Activated T-cell treated with anti-CD3 and anti-CD28 coated beads, Interleukin-2, amount 50 U/mL, for 72 hours (primary cell): ENCODE measurements at regions not wholly inside any gene's neighbourhood (a gene's known extent, or its start where the extent isn't known, plus 50 kb on each side); places are given as distances from the start of the nearest gene placed in this dataset.

ENCODE experiments used
- ATAC-seq, 2 donors: fragments of 150-1000 bp; cut with Tn5 transposase; replicated peaks in 1 of 2; 2 replicates each; pipeline ENCODE4 v1.10.0; 2021; ENCODE audit warnings: moderate library complexity in 2 of 2, mild to moderate bottlenecking in 1 of 2
- DNase-seq, 2 donors: peaks; one replicate each; pipeline ENCODE4 v3.0.0; 2021 to 2022; ENCODE audit warnings: mixed read lengths in 1 of 2
- H3K27ac Mint-ChIP-seq: one replicate; pipeline ENCODE4 v1.8.0; 2022; ENCODE audit warnings: mild to moderate bottlenecking, moderate library complexity, mixed read lengths
- H3K27me3 Mint-ChIP-seq: one replicate; pipeline ENCODE4 v1.8.0; 2022; ENCODE audit warnings: low read depth, mixed read lengths
- H3K36me3 Mint-ChIP-seq, 2 donors: one replicate each; pipeline ENCODE4 v1.8.0; 2022; ENCODE audit warnings: mixed read lengths in 2 of 2, mild to moderate bottlenecking in 1 of 2; ENCODE audit not compliant: insufficient read depth in 2 of 2
- H3K4me1 Mint-ChIP-seq: one replicate; pipeline ENCODE4 v1.8.0; 2022; ENCODE audit warnings: low read depth, mixed read lengths
- H3K4me3 Mint-ChIP-seq, 2 donors: one replicate each; pipeline ENCODE4 v1.8.0; 2022; ENCODE audit warnings: mild to moderate bottlenecking in 2 of 2, mixed read lengths in 2 of 2, moderate library complexity in 2 of 2
- H3K9me3 Mint-ChIP-seq, 2 donors: one replicate each; pipeline ENCODE4 v1.8.0; 2022; ENCODE audit warnings: mixed read lengths in 2 of 2

GRCh38 chr22:46076651-46077339 lies 73.5 kb upstream of the PPARA start:
- Mint-ChIP-seq H3K27me3 (no peaks in the 10 kb centered on the region), H3K4me3 (no peak overlapping the region), H3K27ac (no peak overlapping the region), H3K9me3 (no peaks in the 10 kb centered on the region), H3K36me3 (peaks cover 1 to 2% of the 10 kb centered on the region in 2 donors), H3K4me1 (peaks cover 22% of the 10 kb centered on the region)
- no peak for ATAC-seq
- DNase-seq = no peak

GRCh38 chr22:46077669-46078099 lies 72.6 kb upstream of the PPARA start:
- H3K9me3 Mint-ChIP-seq = no peaks in the 10 kb centered on the region
- H3K36me3 Mint-ChIP-seq = peaks cover under 1% of the 10 kb centered on the region in 2 donors
- H3K4me1 Mint-ChIP-seq = peaks cover 22% of the 10 kb centered on the region
- no peaks in the 10 kb centered on the region for H3K27me3 Mint-ChIP-seq
- DNase-seq = no peak
- no peak overlapping the region for H3K4me3 Mint-ChIP-seq
- ATAC-seq = no peak
- H3K27ac Mint-ChIP-seq = no peak overlapping the region

DNA sequence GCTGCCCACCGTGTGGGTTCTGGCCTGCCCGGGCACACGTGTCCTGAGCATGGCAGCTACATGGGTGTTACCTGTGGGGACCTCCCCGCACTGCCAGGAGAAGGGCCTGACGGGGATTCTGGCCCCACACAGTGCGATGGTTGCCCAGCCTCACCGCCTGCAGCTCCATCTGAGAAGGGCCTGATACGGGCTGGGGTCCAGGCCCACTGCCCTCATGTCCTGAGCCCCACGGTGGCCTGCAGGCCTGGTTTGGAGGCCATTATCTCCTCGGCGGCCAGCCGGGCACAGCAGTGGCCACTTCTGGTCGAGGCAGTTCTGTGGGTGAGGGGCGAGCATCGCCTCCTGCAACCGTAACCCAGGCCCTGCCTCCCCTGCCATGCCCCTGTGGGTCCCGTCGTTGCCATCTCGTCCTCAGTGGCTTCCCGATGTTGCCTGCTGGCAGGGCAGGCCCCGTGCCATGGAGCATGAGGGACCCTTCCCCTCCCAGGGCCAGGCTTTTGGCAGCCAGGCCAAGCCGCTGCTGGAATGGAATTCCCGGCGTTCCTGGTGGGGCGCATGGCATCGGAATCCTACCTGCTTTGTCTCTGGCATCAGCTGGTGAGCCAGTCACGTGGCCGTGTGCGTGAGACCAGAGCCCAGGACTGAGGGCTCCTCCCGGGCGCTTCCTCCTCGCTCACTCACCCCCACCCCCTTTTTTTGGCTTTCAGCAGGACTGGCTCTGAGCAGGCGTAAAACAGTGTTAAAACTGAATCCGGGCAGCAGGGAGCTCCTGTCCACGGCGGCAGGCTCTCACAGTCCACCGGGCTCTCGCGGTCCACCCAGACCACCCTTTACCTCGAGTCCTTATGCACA lies 71.9 kb upstream of the PPARA start:
- no peak overlapping the region for H3K27ac Mint-ChIP-seq
- DNase-seq = no peak
- ATAC-seq = no peak
- H3K4me3 Mint-ChIP-seq = no peak overlapping the region
- H3K9me3 Mint-ChIP-seq = no peaks in the 10 kb centered on the region
- H3K4me1 Mint-ChIP-seq = peaks cover 16% of the 10 kb centered on the region
- no peaks in the 10 kb centered on the region for H3K27me3 Mint-ChIP-seq
- no peaks in the 10 kb centered on the region for H3K36me3 Mint-ChIP-seq

DNA sequence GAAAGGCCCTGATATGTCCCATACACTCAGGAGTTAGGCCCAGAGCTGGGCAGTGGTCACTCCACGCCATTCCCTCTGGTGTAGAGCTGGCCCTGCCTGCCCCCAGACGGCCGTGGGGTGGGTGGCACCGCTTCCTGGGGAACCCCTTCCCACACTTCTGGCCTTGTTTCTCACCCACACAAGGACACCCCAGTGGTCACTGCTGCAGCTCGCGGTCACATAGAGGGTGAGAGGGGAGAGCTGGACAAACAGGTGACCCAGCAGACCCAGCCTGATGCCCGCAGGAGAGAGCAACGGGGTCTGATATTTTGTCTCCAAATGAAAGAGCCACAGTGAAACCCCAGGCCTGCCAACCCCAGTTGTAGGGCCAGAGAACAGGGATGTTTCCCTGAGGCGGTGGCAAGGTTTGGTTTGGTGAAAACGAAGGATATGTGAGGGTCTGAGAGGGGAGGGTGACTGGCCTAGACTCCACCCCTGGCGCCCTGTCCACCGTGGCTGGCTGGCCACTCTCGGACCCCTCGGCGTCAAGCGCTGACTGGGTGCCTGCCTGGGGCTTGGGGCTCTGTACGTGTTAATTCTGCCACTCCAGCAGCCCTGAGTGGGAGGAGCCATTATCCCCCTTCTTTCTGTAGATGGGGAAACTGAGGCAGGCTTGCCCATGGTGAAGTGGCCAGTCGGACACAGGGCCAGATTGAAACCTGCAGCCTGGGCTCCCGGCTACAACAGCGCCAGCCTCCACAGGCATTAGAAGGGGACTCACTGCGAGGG lies 71.0 kb upstream of the PPARA start:
- Mint-ChIP-seq H3K27ac (no peak overlapping the region), H3K4me3 (no peak overlapping the region), H3K36me3 (no peaks in the 10 kb centered on the region), H3K4me1 (peaks cover 9% of the 10 kb centered on the region), H3K9me3 (no peaks in the 10 kb centered on the region), H3K27me3 (no peaks in the 10 kb centered on the region)
- ATAC-seq (no peak), DNase-seq (no peak)

GRCh38 chr22:46079861-46080821 lies 70.2 kb upstream of the PPARA start:
- Mint-ChIP-seq H3K27ac (no peak overlapping the region), H3K27me3 (no peaks in the 10 kb centered on the region), H3K4me1 (peaks cover 8% of the 10 kb centered on the region), H3K36me3 (no peaks in the 10 kb centered on the region), H3K4me3 (no peak overlapping the region), H3K9me3 (no peaks in the 10 kb centered on the region)
- ATAC-seq (no peak), DNase-seq (no peak)

GRCh38 chr22:46081036-46081830 lies 69.1 kb upstream of the PPARA start:
- Mint-ChIP-seq H3K9me3 (no peaks in the 10 kb centered on the region), H3K27me3 (no peaks in the 10 kb centered on the region), H3K4me3 (no peak overlapping the region), H3K36me3 (no peaks in the 10 kb centered on the region), H3K4me1 (peaks cover 8% of the 10 kb centered on the region), H3K27ac (no peak overlapping the region)
- DNase-seq (no peak), ATAC-seq (no peak)

GRCh38 chr22:46081831-46082210 lies 68.5 kb upstream of the PPARA start:
- ATAC-seq (no peak), DNase-seq (no peak)
- Mint-ChIP-seq H3K9me3 (no peaks in the 10 kb centered on the region), H3K36me3 (no peaks in the 10 kb centered on the region), H3K27me3 (no peaks in the 10 kb centered on the region), H3K27ac (no peak overlapping the region), H3K4me3 (no peak overlapping the region), H3K4me1 (peaks cover 8% of the 10 kb centered on the region)

- Mint-ChIP-seq H3K27ac (no peak overlapping the region), H3K27me3 (no peaks in the 10 kb centered on the region)
- no peak for DNase-seq
Observed at GRCh38 chr22:46082633-46083032, 67.7 kb upstream of the PPARA start.

DNA sequence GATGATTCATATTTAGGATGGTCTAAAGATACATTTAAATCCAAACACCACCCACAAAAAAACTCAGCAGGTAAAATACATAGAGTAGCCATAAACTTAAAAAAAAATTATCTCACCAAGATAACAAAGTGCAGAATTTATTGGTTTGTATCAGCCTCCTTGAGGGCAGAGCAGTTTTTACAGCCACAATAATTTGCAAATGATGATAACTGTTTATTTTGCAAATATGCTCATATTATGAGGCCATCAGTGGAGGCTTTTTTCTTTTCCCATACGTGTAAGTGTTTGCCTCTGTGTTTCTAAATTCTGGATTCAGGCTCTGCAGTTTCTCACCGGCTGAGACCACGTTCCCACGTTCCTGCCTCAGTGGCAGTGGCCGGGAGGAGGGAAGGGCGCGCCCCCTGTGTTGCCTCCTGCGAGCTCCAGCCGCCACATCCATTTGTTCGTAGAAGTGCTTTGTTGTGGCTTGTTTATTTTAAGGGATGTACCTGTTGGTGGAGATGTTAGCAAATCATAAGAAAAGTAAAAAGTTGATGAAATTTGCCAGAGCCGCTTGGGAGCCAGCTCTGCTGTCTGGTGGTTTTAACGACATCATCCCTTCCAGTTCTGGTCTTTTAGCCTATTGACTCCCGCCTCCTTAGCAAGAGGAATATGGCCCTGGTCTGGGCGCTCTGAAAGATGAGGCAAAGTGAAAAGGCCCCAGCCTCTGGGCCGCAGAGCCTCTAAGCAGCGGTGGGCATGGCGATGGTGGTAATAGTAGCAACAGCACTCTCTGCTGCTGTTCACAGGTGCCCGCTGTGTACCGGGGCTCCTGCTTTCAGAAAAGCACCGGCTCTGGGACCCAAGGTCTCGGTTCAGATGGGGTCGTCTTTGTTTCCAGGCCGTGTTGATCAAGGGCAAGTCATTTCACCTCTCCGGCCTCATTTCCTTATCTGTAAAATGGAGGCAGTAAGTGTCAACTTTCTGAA lies 66.7 kb upstream of the PPARA start:
- DNase-seq (no peak), ATAC-seq (no peak)
- Mint-ChIP-seq H3K36me3 (no peaks in the 10 kb centered on the region), H3K27ac (no peak overlapping the region), H3K4me3 (no peak overlapping the region), H3K9me3 (no peaks in the 10 kb centered on the region), H3K27me3 (no peaks in the 10 kb centered on the region), H3K4me1 (peaks cover 4% of the 10 kb centered on the region)

More at GRCh38 chr22:46082633-46083032, 67.7 kb upstream of the PPARA start:
- H3K4me3 Mint-ChIP-seq = no peak overlapping the region
- no peaks in the 10 kb centered on the region for H3K9me3 Mint-ChIP-seq
- H3K4me1 Mint-ChIP-seq = peaks cover 4% of the 10 kb centered on the region
- H3K36me3 Mint-ChIP-seq = no peaks in the 10 kb centered on the region
- no peak for ATAC-seq

GRCh38 chr22:46084376-46084775 lies 66.0 kb upstream of the PPARA start:
- no peaks in the 10 kb centered on the region for H3K9me3 Mint-ChIP-seq
- no peaks in the 10 kb centered on the region for H3K27me3 Mint-ChIP-seq
- no peak for DNase-seq
- H3K27ac Mint-ChIP-seq = no peak overlapping the region
- H3K4me1 Mint-ChIP-seq = peaks cover 4% of the 10 kb centered on the region
- no peaks in the 10 kb centered on the region for H3K36me3 Mint-ChIP-seq
- ATAC-seq = no peak
- no peak overlapping the region for H3K4me3 Mint-ChIP-seq
